ENCODE measurements at regions not wholly inside any gene's neighbourhood (a gene's known extent, or its start where the extent isn't known, plus 50 kb on each side); places are given as distances from the start of the nearest gene placed in this dataset.
A peak's percentile ranks its signal among the peaks of the same experiment; 100 is the strongest.

DNA sequence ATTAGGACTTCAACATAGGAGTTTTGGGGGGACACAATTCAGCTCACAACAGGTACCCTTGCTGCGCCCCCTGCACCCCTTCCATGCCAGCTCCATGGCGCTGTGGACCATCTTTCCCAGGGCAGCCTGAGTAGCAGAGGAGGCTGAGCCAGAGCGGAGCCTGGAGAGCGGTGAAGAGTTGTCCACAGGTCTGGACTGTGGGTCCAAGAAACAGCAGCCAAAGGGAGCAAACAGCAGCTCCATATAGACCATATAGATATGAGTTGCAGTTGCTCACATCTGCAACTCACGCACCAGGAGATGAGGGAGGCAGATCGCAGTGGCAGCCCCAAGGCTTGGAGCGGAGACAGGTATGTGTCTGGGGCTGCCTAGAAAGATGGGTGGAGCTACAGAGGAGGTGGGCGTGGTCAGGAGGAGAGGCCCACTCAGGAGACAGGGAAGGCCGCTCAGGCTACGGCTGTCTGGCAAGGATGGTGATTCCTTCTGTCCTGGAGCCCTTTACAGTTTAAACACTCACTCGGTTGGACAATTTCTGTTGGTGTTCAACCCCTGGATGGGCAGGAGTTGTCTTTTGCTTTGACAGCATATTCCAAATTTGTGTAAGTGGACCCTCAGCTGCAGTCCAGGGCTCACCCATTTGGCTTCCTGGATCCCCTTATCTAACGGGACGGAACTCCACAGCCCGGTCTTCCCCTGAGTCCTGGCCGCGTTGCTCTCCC, 155.1 kb downstream of the LPIN1 start:
- no peak for TF ChIP-seq EZH2phosphoT487 (IDR thresholded peaks at IDR 0.05; ENCODE audit: borderline replicate concordance, low read length)
- TF ChIP-seq, protein P1, sequence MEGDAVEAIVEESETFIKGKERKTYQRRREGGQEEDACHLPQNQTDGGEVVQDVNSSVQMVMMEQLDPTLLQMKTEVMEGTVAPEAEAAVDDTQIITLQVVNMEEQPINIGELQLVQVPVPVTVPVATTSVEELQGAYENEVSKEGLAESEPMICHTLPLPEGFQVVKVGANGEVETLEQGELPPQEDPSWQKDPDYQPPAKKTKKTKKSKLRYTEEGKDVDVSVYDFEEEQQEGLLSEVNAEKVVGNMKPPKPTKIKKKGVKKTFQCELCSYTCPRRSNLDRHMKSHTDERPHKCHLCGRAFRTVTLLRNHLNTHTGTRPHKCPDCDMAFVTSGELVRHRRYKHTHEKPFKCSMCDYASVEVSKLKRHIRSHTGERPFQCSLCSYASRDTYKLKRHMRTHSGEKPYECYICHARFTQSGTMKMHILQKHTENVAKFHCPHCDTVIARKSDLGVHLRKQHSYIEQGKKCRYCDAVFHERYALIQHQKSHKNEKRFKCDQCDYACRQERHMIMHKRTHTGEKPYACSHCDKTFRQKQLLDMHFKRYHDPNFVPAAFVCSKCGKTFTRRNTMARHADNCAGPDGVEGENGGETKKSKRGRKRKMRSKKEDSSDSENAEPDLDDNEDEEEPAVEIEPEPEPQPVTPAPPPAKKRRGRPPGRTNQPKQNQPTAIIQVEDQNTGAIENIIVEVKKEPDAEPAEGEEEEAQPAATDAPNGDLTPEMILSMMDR (IDR thresholded peaks at IDR 0.05; ENCODE audit: low read depth, low read length, poor library complexity, severe bottlenecking): no peak
- Histone ChIP-seq H3F3A (ENCODE audit: control insufficient read depth, insufficient read depth) (no peaks in the 10 kb centered on the region), H3K36me3 (ENCODE audit: control insufficient read depth, low read length) (no peaks in the 10 kb centered on the region), H3K9me2 (replicated peaks; ENCODE audit: control insufficient read depth, low read length) (no peaks in the 10 kb centered on the region), H3K4me1 (ENCODE audit: control insufficient read depth, low read length) (peaks cover 21% of the 10 kb centered on the region), H3K27me3 (ENCODE audit: control insufficient read depth, low read length) (no peaks in the 10 kb centered on the region), H3K4me3 (ENCODE audit: low read length) (no peak overlapping the region), H3K4me2 (ENCODE audit: low read length) (no peak overlapping the region), H4K20me1 (ENCODE audit: control insufficient read depth, insufficient read depth, low read depth, low read length) (no peaks in the 10 kb centered on the region), H3K9me3 (ENCODE audit: control insufficient read depth, insufficient read depth, low read length) (no peaks in the 10 kb centered on the region), H3K27ac (ENCODE audit: low read depth, low read length) (no peak overlapping the region), H3K79me2 (ENCODE audit: control insufficient read depth, low read length) (no peaks in the 10 kb centered on the region)

DNA sequence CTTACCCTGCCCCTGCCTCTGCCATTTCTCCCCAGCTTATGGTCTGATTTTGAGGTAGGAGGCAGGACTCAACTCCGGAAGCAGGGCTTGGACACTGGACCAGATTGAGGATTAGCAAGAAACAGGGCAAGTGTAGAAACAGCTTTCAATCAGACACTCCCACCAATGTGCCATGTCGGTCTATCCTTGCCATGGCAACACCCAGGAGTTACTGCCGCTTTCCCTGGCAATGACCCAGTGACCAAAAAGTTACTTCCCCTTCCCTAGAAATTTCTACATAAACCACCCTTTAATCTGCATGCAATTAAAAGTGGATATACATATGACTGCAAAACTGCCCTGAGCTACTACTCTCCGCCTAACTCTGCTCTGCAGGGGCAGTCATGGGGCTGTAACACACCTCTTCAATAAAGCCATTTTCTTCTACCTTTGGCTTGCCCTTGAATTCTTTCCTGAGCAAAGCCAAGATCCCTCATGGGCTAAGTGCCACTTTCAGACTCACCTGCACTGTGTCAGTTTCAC, 156.7 kb downstream of the LPIN1 start:
- Histone ChIP-seq H3K9me3 (ENCODE audit: control insufficient read depth, insufficient read depth, low read length) (no peaks in the 10 kb centered on the region), H3K79me2 (ENCODE audit: control insufficient read depth, low read length) (no peaks in the 10 kb centered on the region), H3K4me2 (ENCODE audit: low read length) (no peak overlapping the region), H3K9me2 (replicated peaks; ENCODE audit: control insufficient read depth, low read length) (no peaks in the 10 kb centered on the region), H3K4me1 (ENCODE audit: control insufficient read depth, low read length) (peaks cover 31% of the 10 kb centered on the region), H4K20me1 (ENCODE audit: control insufficient read depth, insufficient read depth, low read depth, low read length) (no peaks in the 10 kb centered on the region), H3K36me3 (ENCODE audit: control insufficient read depth, low read length) (no peaks in the 10 kb centered on the region), H3K27ac (ENCODE audit: low read depth, low read length) (no peak overlapping the region), H3F3A (ENCODE audit: control insufficient read depth, insufficient read depth) (no peaks in the 10 kb centered on the region), H3K27me3 (ENCODE audit: control insufficient read depth, low read length) (no peaks in the 10 kb centered on the region), H3K4me3 (ENCODE audit: low read length) (no peak overlapping the region)
- TF ChIP-seq, protein P1 (IDR thresholded peaks at IDR 0.05; ENCODE audit: low read depth, low read length, poor library complexity, severe bottlenecking): no peak
- no peak for TF ChIP-seq EZH2phosphoT487 (IDR thresholded peaks at IDR 0.05; ENCODE audit: borderline replicate concordance, low read length)

DNA sequence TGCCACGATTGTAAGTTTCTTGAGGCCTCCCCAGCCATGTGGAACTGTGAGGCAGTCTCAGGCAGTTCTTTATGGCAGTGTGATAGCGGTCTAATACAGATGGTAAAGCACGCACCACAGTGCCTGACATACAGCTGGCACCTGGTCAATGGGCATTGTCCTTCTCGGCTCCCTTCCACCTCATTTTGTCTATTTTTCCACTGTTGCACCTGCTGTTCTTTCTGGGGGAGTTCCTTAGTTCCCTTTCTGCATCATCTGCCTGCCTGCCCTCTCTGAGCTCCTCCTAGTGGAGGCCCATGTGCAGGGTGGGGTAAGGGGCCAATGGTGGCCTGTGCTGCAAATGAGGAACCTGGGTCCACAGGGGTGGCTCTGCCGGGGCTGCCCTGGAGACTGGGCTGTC, 157.6 kb downstream of the LPIN1 start:
- Histone ChIP-seq H3K79me2 (ENCODE audit: control insufficient read depth, low read length) (no peaks in the 10 kb centered on the region), H3K27ac (ENCODE audit: low read depth, low read length) (no peak overlapping the region), H3K4me1 (ENCODE audit: control insufficient read depth, low read length) (peaks cover 31% of the 10 kb centered on the region), H3K4me3 (ENCODE audit: low read length) (no peak overlapping the region), H3F3A (ENCODE audit: control insufficient read depth, insufficient read depth) (no peaks in the 10 kb centered on the region), H3K9me2 (replicated peaks; ENCODE audit: control insufficient read depth, low read length) (no peaks in the 10 kb centered on the region), H3K9me3 (ENCODE audit: control insufficient read depth, insufficient read depth, low read length) (no peaks in the 10 kb centered on the region), H3K4me2 (ENCODE audit: low read length) (peak overlapping the region; percentile 25), H3K27me3 (ENCODE audit: control insufficient read depth, low read length) (no peaks in the 10 kb centered on the region), H4K20me1 (ENCODE audit: control insufficient read depth, insufficient read depth, low read depth, low read length) (no peaks in the 10 kb centered on the region), H3K36me3 (ENCODE audit: control insufficient read depth, low read length) (no peaks in the 10 kb centered on the region)
- TF ChIP-seq EZH2phosphoT487 (IDR thresholded peaks at IDR 0.05; ENCODE audit: borderline replicate concordance, low read length): no peak
- TF ChIP-seq, protein P1 (IDR thresholded peaks at IDR 0.05; ENCODE audit: low read depth, low read length, poor library complexity, severe bottlenecking): peak; percentile 59
